Tibial artery (tissue), 4 donors: ENCODE measurements at regions not wholly inside any gene's neighbourhood (a gene's known extent, or its start where the extent isn't known, plus 50 kb on each side); places are given as distances from the start of the nearest gene placed in this dataset.

Experiments
- DNase-seq, 2 donors: peaks; one replicate each; pipeline ENCODE4 v3.0.0-alpha.2; 2019
- H3K27ac ChIP-seq, 2 donors: fragments of 200-600 bp; sonication (generic) in 1 of 2; 1 replicate in 1 of 2; 2 replicates in 1 of 2; pipeline ENCODE4 v1.5.1; 2018 to 2019; ENCODE audit warnings: mild to moderate bottlenecking in 1 of 2
- H3K27me3 ChIP-seq, 2 donors: fragments of 200-600 bp; sonication (generic) in 1 of 2; one replicate each; pipeline versions ENCODE4 v1.5.1 to v1.6.0; 2016 to 2019
- H3K36me3 ChIP-seq, 3 donors: fragments of 200-600 bp; sonication (generic) in 2 of 3; one replicate each; pipeline ENCODE4 v1.5.1; 2016 to 2019; ENCODE audit warnings: mild to moderate bottlenecking in 2 of 3
- H3K4me1 ChIP-seq, 4 donors: fragments of 200-600 bp; sonication (generic) in 2 of 4; 1 replicate in 3 of 4; 2 replicates in 1 of 4; pipeline ENCODE4 v1.5.1; 2016 to 2019
- H3K4me3 ChIP-seq, 2 donors: fragments of 200-600 bp; sonication (generic) in 1 of 2; 1 replicate in 1 of 2; 2 replicates in 1 of 2; pipeline ENCODE4 v1.5.1; 2018 to 2019; ENCODE audit warnings: mild to moderate bottlenecking in 2 of 2
- H3K9me3 ChIP-seq, 3 donors: fragments of 200-600 bp; sonication (generic) in 1 of 3; one replicate each; pipeline ENCODE4 v1.5.1; 2016 to 2019
- intact Hi-C: fragments of 100-400 bp; cut with DNase I; formaldehyde crosslinking; loops from one replicate; pipeline ENCODE4 v1.15.0; 2023; ENCODE audit warnings: low total_unique reads
- TF ChIP-seq, protein P1 (sequence below), 2 experiments: fragments of 200-600 bp in 1 of 2; fragments of 450-650 bp in 1 of 2; IDR thresholded peaks; one replicate each; pipeline ENCODE4 v1.5.1; 2017 to 2019; ENCODE audit warnings: antibody characterized with exemption in 2 of 2, mild to moderate bottlenecking in 1 of 2, moderate library complexity in 1 of 2

DNA sequence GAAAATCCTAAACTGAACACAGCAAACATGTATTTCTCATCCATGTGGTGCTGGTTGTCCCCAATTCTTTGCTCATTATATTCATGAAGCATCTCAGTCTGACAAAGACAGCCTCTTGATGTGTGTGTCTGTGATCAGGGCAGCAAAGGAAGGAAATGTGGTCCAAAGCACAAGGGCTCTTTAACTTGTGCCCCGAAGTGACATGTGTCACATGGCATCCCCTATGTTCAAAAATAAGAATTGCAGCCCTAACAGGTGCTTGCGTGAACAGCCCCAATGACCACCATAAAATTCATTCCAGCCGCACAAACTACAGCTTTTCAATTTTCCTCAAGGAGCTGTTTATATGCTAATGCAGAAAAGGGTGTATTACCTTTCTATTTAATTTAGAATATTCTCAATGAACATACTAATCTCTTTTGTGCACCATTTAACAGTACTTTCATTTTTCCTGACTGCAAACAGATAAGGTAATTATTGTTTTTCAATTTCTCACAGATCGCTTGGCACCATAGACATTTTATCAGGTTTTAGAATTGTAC lies 231.9 kb upstream of the CTSO start:
- H3K36me3 ChIP-seq, result no peaks in the 10 kb centered on the region
- H3K4me1 ChIP-seq, result no peaks in the 10 kb centered on the region
- intact Hi-C loops, result no loop called here
- no peak for DNase-seq
- H3K27me3 ChIP-seq, result no peaks in the 10 kb centered on the region
- H3K9me3 ChIP-seq, result no peaks in the 10 kb centered on the region
- H3K4me3 ChIP-seq, result no peak overlapping the region
- no peak overlapping the region for H3K27ac ChIP-seq
- TF ChIP-seq, protein P1, sequence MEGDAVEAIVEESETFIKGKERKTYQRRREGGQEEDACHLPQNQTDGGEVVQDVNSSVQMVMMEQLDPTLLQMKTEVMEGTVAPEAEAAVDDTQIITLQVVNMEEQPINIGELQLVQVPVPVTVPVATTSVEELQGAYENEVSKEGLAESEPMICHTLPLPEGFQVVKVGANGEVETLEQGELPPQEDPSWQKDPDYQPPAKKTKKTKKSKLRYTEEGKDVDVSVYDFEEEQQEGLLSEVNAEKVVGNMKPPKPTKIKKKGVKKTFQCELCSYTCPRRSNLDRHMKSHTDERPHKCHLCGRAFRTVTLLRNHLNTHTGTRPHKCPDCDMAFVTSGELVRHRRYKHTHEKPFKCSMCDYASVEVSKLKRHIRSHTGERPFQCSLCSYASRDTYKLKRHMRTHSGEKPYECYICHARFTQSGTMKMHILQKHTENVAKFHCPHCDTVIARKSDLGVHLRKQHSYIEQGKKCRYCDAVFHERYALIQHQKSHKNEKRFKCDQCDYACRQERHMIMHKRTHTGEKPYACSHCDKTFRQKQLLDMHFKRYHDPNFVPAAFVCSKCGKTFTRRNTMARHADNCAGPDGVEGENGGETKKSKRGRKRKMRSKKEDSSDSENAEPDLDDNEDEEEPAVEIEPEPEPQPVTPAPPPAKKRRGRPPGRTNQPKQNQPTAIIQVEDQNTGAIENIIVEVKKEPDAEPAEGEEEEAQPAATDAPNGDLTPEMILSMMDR (IDR thresholded peaks at IDR 0.05), result no peak

GRCh38 chr4:156182269-156182668 lies 228.6 kb upstream of the CTSO start:
- TF ChIP-seq, protein P1 (IDR thresholded peaks at IDR 0.05), result no peak
- H3K4me1 ChIP-seq, result no peaks in the 10 kb centered on the region
- H3K9me3 ChIP-seq, result no peaks in the 10 kb centered on the region
- H3K4me3 ChIP-seq, result no peak overlapping the region
- no peaks in the 10 kb centered on the region for H3K36me3 ChIP-seq
- H3K27me3 ChIP-seq, result no peaks in the 10 kb centered on the region
- no peak for DNase-seq
- no peak overlapping the region for H3K27ac ChIP-seq
- intact Hi-C loops, result no loop called here

DNA sequence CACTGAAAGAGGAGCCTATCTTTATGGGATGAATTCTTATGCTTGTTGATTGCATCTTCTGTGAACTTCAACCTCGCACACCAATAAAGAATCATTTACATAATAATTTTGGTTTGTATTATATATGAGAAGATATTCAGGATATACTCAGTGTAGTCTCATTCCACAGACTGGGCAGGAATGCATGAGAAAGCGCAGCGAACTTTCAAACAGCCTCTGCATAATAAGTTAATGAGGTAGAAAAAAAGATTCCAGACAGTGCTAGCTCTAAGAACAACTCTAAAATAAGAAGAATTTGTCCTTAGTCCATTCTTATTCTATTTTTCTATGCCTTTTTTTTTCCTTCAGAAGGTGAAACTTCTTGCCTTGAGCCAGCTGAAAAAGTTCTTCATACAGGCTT lies 224.3 kb upstream of the CTSO start:
- no peak overlapping the region for H3K4me3 ChIP-seq
- no peaks in the 10 kb centered on the region for H3K4me1 ChIP-seq
- no peak for DNase-seq
- H3K36me3 ChIP-seq, result no peaks in the 10 kb centered on the region
- TF ChIP-seq, protein P1 (IDR thresholded peaks at IDR 0.05), result no peak
- intact Hi-C loops, result no loop called here
- no peaks in the 10 kb centered on the region for H3K9me3 ChIP-seq
- no peak overlapping the region for H3K27ac ChIP-seq
- no peaks in the 10 kb centered on the region for H3K27me3 ChIP-seq

GRCh38 chr4:156176896-156177295 lies 223.2 kb upstream of the CTSO start:
- no peak for DNase-seq
- H3K36me3 ChIP-seq, result no peaks in the 10 kb centered on the region
- intact Hi-C loops, result no loop called here

GRCh38 chr4:156173937-156174336 lies 220.3 kb upstream of the CTSO start:
- TF ChIP-seq, protein P1 (IDR thresholded peaks at IDR 0.05), result no peak
- DNase-seq, result no peak
- Histone ChIP-seq H3K4me1 (peaks cover 0 to 4% (median 0%) of the 10 kb centered on the region in 4 donors), H3K4me3 (no peak overlapping the region), H3K9me3 (no peaks in the 10 kb centered on the region), H3K27ac (no peak overlapping the region), H3K27me3 (no peaks in the 10 kb centered on the region), H3K36me3 (no peaks in the 10 kb centered on the region)
- intact Hi-C loops, result no loop called here

More at GRCh38 chr4:156176896-156177295, 223.2 kb upstream of the CTSO start:
- TF ChIP-seq, protein P1 (IDR thresholded peaks at IDR 0.05), result no peak
- Histone ChIP-seq H3K4me3 (no peak overlapping the region), H3K9me3 (no peaks in the 10 kb centered on the region), H3K27ac (no peak overlapping the region), H3K4me1 (no peaks in the 10 kb centered on the region), H3K27me3 (no peaks in the 10 kb centered on the region)

DNA sequence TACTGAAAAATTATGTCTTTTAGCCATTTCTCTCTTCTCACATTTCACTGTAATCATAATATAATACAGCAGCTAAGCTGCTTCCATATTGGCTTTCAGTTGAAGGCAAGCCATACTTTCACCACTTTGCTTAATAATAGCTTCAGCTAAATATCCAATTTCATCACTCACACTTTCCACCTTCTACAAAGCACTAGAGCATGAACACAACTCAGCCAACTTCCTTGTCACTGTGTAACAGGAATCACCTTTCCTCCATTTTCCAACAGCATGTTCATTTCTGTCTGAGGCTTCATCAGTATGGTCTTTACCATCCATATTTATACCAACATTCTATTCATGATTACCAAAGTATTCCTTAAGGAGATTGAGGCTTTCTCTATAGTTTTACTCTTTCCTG lies 219.8 kb upstream of the CTSO start:
- H3K36me3 ChIP-seq, result no peaks in the 10 kb centered on the region
- H3K4me3 ChIP-seq, result no peak overlapping the region
- TF ChIP-seq, protein P1 (IDR thresholded peaks at IDR 0.05), result no peak
- H3K4me1 ChIP-seq, result peaks cover 0 to 4% (median 0%) of the 10 kb centered on the region in 4 donors
- DNase-seq, result no peak
- no peaks in the 10 kb centered on the region for H3K9me3 ChIP-seq
- H3K27me3 ChIP-seq, result no peaks in the 10 kb centered on the region
- intact Hi-C loops, result no loop called here
- no peak overlapping the region for H3K27ac ChIP-seq
